Heart right ventricle (tissue), 16 donors: ENCODE measurements at regions not wholly inside any gene's neighbourhood (a gene's known extent, or its start where the extent isn't known, plus 50 kb on each side); places are given as distances from the start of the nearest gene placed in this dataset.

Source experiments
- ATAC-seq, 8 donors: fragments of 200-7000 bp; cut with Tn5 transposase; one replicate each; pipeline ENCODE4 v1.9.1; 2020; ENCODE audit warnings: mild to moderate bottlenecking in 8 of 8, moderate library complexity in 8 of 8, moderate number of reproducible peaks in 1 of 8
- DNase-seq, 2 donors: peaks; one replicate each; pipeline ENCODE4 v3.0.0-alpha.2; 2020
- H3K27ac ChIP-seq, 10 donors: fragments of 200-600 bp; sonication (generic) in 2 of 10; one replicate each; pipeline versions ENCODE4 v1.5.0 to v1.8.0; 2020 to 2022; ENCODE audit warnings: mild to moderate bottlenecking in 3 of 10
- H3K27me3 ChIP-seq, 7 donors: fragments of 200-600 bp; one replicate each; pipeline ENCODE4 v1.8.0; 2021 to 2022; ENCODE audit warnings: mild to moderate bottlenecking in 2 of 7
- H3K36me3 ChIP-seq, 9 donors: fragments of 200-600 bp; sonication (generic) in 1 of 9; one replicate each; pipeline versions ENCODE4 v1.5.0 to v1.8.0; 2020 to 2022; ENCODE audit warnings: mild to moderate bottlenecking in 2 of 9
- H3K4me1 ChIP-seq, 9 donors: fragments of 200-600 bp; sonication (generic) in 1 of 9; one replicate each; pipeline versions ENCODE4 v1.5.0 to v1.8.0; 2020 to 2022; ENCODE audit warnings: mild to moderate bottlenecking in 4 of 9
- H3K4me3 ChIP-seq, 10 donors: fragments of 200-600 bp; sonication (generic) in 2 of 10; one replicate each; pipeline versions ENCODE4 v1.5.0 to v1.8.0; 2020 to 2022; ENCODE audit warnings: mild to moderate bottlenecking in 7 of 10, moderate library complexity in 2 of 10
- H3K9me3 ChIP-seq, 11 donors: fragments of 200-600 bp in 10 of 11; sonication (generic) in 2 of 11; one replicate each; pipeline versions ENCODE4 v1.5.0 to v1.8.0; 2013 to 2022; ENCODE audit warnings: mild to moderate bottlenecking in 2 of 11, control low read depth in 1 of 11, moderate library complexity in 1 of 11
- CTCF ChIP-seq, 9 donors: fragments of 200-600 bp; sonication (generic) in 2 of 9; IDR thresholded peaks; one replicate each; pipeline versions ENCODE4 v1.5.0 to v1.8.0; 2021 to 2022; ENCODE audit warnings: antibody characterized with exemption in 9 of 9, mild to moderate bottlenecking in 5 of 9, moderate library complexity in 1 of 9
- WGBS, 2 donors: extraction: QIAGEN DNeasy Blood & Tissue Kit; methylation state at CpG; one replicate each; pipeline ENCODE4 v1.1.7; 2013; ENCODE audit warnings: inconsistent platforms in 1 of 2; 5-methylcytosine and 5-hydroxymethylcytosine counted together
- intact Hi-C, 10 donors: fragments of 100-400 bp; cut with DNase I; formaldehyde crosslinking; loops; one replicate each; pipeline versions ENCODE4 v1.11.1 to v1.14.2; 2022
- donor health status: Arrhythmogenic right ventricular cardiomyopathy.
- donor health status: ischemic (EF 13 %, LVEDD 7.1; RV severe dilation, severe dysfunction).
- donor health status: healthy with polysubstance abuse.
- donor health status: DM: no; HTN: yes; CAD: no.
- donor health status: DM: no; HTN: no; CAD: no.
- donor health status: ischemic (EF 25% LVEDD 6.9; RV normal size, moderate dysfunction).
- donor health status: ischemic (EF 25% LVEDD 5.7; RV mildly dilated, moderate dysfunction).
- donor health status: healthy.
- donor health status: DM: yes; HTN: yes; CAD: no.
- donor health status: Ischemic cardiomyopathy.
- donor health status: ischemic (EF 35%, LVEDD 5.7; RV mildly dilated, moderate dysfunction).
- donor health status: nonischemic (EF 11% LVEDD 7.7; RV severe dilation, severe dysfunction).
- donor health status: DM: yes; HTN: yes; CAD: no.
- donor health status: PGD.
- donor health status: ischemic (EF 29% LVEDD 5.4; RV normal size, mild dysfunction).
- donor health status: nonischemic (EF 23%, LVEDD 6.1; RV moderate dilation, normal function).

- Histone ChIP-seq H3K27me3 (no peaks in the 10 kb centered on the region), H3K4me3 (no peak overlapping the region), H3K36me3 (peaks cover 0 to 31% (median 5%) of the 10 kb centered on the region in 9 donors), H3K9me3 (no peaks in the 10 kb centered on the region), H3K4me1 (peaks cover 0 to 53% (median 31%) of the 10 kb centered on the region in 9 donors), H3K27ac (no peak overlapping the region)
- ATAC-seq (no peak), DNase-seq (no peak)
- intact Hi-C loops = no loop called here
- TF ChIP-seq CTCF (IDR thresholded peaks at IDR 0.05) = no peak
- WGBS, 2 donors = 52 to 70% methylated on average over 2 of the region's 2 CpGs
These were observed 149.3 kb downstream of the HAUS1 start for GRCh38 chr18:46253498-46253897.

- H3K9me3 ChIP-seq = no peaks in the 10 kb centered on the region
- no peak overlapping the region for H3K4me3 ChIP-seq
- intact Hi-C loops = no loop called here
- H3K27ac ChIP-seq = no peak overlapping the region
- WGBS, 2 donors = 90 to 93% methylated on average over 1 of the region's 1 CpG
- no peaks in the 10 kb centered on the region for H3K27me3 ChIP-seq
- DNase-seq (no peak), ATAC-seq (no peak)
- peaks cover 0 to 42% (median 25%) of the 10 kb centered on the region in 9 donors for H3K4me1 ChIP-seq
- H3K36me3 ChIP-seq = peaks cover 0 to 31% (median 5%) of the 10 kb centered on the region in 9 donors
- TF ChIP-seq CTCF (IDR thresholded peaks at IDR 0.05) = no peak
These were observed 151.9 kb downstream of the HAUS1 start for GRCh38 chr18:46256078-46256477.

GRCh38 chr18:46257366-46257765 lies 153.2 kb downstream of the HAUS1 start:
- Histone ChIP-seq H3K9me3 (no peaks in the 10 kb centered on the region), H3K4me3 (no peak overlapping the region), H3K36me3 (peaks cover 0 to 31% (median 5%) of the 10 kb centered on the region in 9 donors), H3K4me1 (peaks cover 0 to 53% (median 30%) of the 10 kb centered on the region in 9 donors), H3K27ac (no peak overlapping the region), H3K27me3 (no peaks in the 10 kb centered on the region)
- DNase-seq (no peak), ATAC-seq (peak in 1 of 8 donors; percentile 27)
- intact Hi-C loops = no loop called here
- no peak for TF ChIP-seq CTCF (IDR thresholded peaks at IDR 0.05)
- WGBS, 2 donors = 49 to 59% methylated on average over 3 of the region's 3 CpGs

- H3K9me3 ChIP-seq = no peaks in the 10 kb centered on the region
- H3K4me3 ChIP-seq = no peak overlapping the region
- peaks cover 7 to 67% (median 50%) of the 10 kb centered on the region in 9 donors for H3K4me1 ChIP-seq
- DNase-seq (no peak), ATAC-seq (peak in 3 of 8 donors; percentile 28 to 49 (median 33))
- no peak for TF ChIP-seq CTCF (IDR thresholded peaks at IDR 0.05)
- peak overlapping the region in 8 of 10 donors; percentile 17 to 70 (median 40) for H3K27ac ChIP-seq
- H3K27me3 ChIP-seq = no peaks in the 10 kb centered on the region
- peaks cover 0 to 33% (median 5%) of the 10 kb centered on the region in 9 donors for H3K36me3 ChIP-seq
- intact Hi-C loops = loop anchor here in 2 of 10 donors (10.0 kb wide), 2 partner anchors 45 to 495 kb away; no protein-coding TSS in a partner anchor
- 64 to 74% methylated on average over 4 of the region's 4 CpGs for WGBS, 2 donors
These were observed 156.1 kb downstream of the HAUS1 start for GRCh38 chr18:46260016-46260878.
